ENCODE measurements at regions not wholly inside any gene's neighbourhood (a gene's known extent, or its start where the extent isn't known, plus 50 kb on each side); places are given as distances from the start of the nearest gene placed in this dataset.

DNA sequence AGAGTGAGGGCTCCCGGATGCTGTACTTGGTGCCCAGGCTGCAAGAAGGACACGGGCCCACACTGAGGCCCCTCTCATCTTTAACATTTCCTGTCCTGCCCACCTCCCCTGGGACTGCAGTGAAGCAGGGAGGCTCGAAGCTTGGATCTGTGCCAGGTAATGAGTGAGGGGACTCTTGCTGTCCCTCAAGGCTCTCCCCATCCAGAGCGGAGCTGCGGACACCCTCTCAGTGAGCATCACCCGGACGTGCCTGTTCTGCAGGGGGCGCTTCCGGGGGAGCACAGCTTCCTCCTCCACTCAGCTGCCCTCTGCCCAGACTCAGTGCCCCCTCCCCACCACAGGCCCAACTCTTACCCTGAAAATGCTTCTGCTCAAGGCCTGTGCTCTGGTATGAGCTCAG, 150.0 kb upstream of the MYCN start:
- Histone ChIP-seq H3K79me2 (ENCODE audit: insufficient read depth, low read length) (no peaks in the 10 kb centered on the region), H3K27ac (ENCODE audit: low read depth, low read length) (no peak overlapping the region), H3K4me2 (ENCODE audit: insufficient read depth, low read length) (no peak overlapping the region), H2AFZ (ENCODE audit: low read length) (no peak overlapping the region), H4K20me1 (ENCODE audit: insufficient read depth, low read length) (no peaks in the 10 kb centered on the region), H3K4me1 (ENCODE audit: insufficient read depth, low read length) (no peaks in the 10 kb centered on the region), H3K36me3 (ENCODE audit: insufficient read depth, low read length) (no peaks in the 10 kb centered on the region), H3K4me3 (ENCODE audit: insufficient read depth, low read length) (no peak overlapping the region), H3K9me3 (ENCODE audit: low read depth, low read length) (no peaks in the 10 kb centered on the region), H3K27me3 (ENCODE audit: insufficient read depth, low read length) (no peaks in the 10 kb centered on the region)
- DNase-seq (ENCODE audit: insufficient read length, low spot score, missing footprints) = no peak
- TF ChIP-seq CTCF (IDR thresholded peaks at IDR 0.05; ENCODE audit: extremely low read depth, low read depth, low read length) = no peak

- no peak for TF ChIP-seq CTCF (IDR thresholded peaks at IDR 0.05; ENCODE audit: extremely low read depth, low read depth, low read length)
Measured at GRCh38 chr2:15790838-15791237, 149.5 kb upstream of the MYCN start.

DNA sequence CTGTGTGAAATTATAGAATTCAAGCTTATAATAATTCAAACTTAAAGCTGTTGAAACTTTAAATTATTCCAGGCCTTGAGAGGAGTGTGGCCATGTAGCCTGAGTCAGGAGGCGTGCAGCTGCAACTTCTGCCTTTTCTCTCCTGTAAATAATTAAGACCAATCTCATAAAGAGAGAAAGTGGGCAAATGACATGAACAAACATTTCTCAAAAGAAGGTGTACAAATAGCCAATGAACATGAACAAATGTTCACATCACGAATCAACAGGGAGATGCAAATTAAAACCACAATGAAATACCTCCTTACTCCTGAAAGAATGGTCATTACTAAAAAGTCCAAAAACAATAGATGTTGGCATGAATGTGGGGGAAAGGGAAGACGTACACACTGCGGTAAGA, 149.1 kb upstream of the MYCN start:
- Histone ChIP-seq H3K4me3 (ENCODE audit: insufficient read depth, low read length) (no peak overlapping the region), H3K79me2 (ENCODE audit: insufficient read depth, low read length) (no peaks in the 10 kb centered on the region), H4K20me1 (ENCODE audit: insufficient read depth, low read length) (no peaks in the 10 kb centered on the region), H3K27me3 (ENCODE audit: insufficient read depth, low read length) (no peaks in the 10 kb centered on the region), H3K4me2 (ENCODE audit: insufficient read depth, low read length) (no peak overlapping the region), H3K27ac (ENCODE audit: low read depth, low read length) (no peak overlapping the region), H3K36me3 (ENCODE audit: insufficient read depth, low read length) (no peaks in the 10 kb centered on the region), H3K4me1 (ENCODE audit: insufficient read depth, low read length) (no peaks in the 10 kb centered on the region), H3K9me3 (ENCODE audit: low read depth, low read length) (no peaks in the 10 kb centered on the region), H2AFZ (ENCODE audit: low read length) (no peak overlapping the region)
- TF ChIP-seq CTCF (IDR thresholded peaks at IDR 0.05; ENCODE audit: extremely low read depth, low read depth, low read length) = no peak
- no peak for DNase-seq (ENCODE audit: insufficient read length, low spot score, missing footprints)

More at GRCh38 chr2:15790838-15791237, 149.5 kb upstream of the MYCN start:
- H3K9me3 ChIP-seq (ENCODE audit: low read depth, low read length) = no peaks in the 10 kb centered on the region
- H2AFZ ChIP-seq (ENCODE audit: low read length) = no peak overlapping the region
- no peak overlapping the region for H3K4me2 ChIP-seq (ENCODE audit: insufficient read depth, low read length)
- no peaks in the 10 kb centered on the region for H3K36me3 ChIP-seq (ENCODE audit: insufficient read depth, low read length)
- no peak overlapping the region for H3K27ac ChIP-seq (ENCODE audit: low read depth, low read length)
- no peaks in the 10 kb centered on the region for H3K27me3 ChIP-seq (ENCODE audit: insufficient read depth, low read length)
- H4K20me1 ChIP-seq (ENCODE audit: insufficient read depth, low read length) = no peaks in the 10 kb centered on the region
- no peak overlapping the region for H3K4me3 ChIP-seq (ENCODE audit: insufficient read depth, low read length)
- DNase-seq (ENCODE audit: insufficient read length, low spot score, missing footprints) = no peak
- no peaks in the 10 kb centered on the region for H3K79me2 ChIP-seq (ENCODE audit: insufficient read depth, low read length)
- no peaks in the 10 kb centered on the region for H3K4me1 ChIP-seq (ENCODE audit: insufficient read depth, low read length)

DNA sequence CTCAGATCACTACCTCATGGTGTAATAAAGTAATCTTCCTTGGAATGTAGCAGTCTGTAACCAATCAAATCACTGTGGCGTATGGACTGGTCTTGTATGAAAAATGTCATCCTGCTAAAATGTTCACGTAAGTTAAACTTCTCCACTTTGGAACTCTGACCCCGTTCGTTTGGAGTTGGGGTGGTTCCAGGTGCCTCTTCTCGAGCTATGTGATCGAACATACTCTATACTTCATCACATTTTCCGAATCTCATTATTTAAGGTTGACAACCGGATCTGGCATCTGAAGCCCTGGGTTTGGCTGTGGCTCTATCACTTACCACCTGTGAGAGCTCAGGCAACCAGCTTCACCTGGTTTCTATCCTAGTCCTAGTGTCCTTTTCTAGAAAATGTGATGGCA, 148.0 kb upstream of the MYCN start:
- DNase-seq (ENCODE audit: insufficient read length, low spot score, missing footprints) = no peak
- Histone ChIP-seq H4K20me1 (ENCODE audit: insufficient read depth, low read length) (no peaks in the 10 kb centered on the region), H3K79me2 (ENCODE audit: insufficient read depth, low read length) (no peaks in the 10 kb centered on the region), H3K9me3 (ENCODE audit: low read depth, low read length) (no peaks in the 10 kb centered on the region), H3K4me1 (ENCODE audit: insufficient read depth, low read length) (no peaks in the 10 kb centered on the region), H2AFZ (ENCODE audit: low read length) (no peak overlapping the region), H3K36me3 (ENCODE audit: insufficient read depth, low read length) (no peaks in the 10 kb centered on the region), H3K27me3 (ENCODE audit: insufficient read depth, low read length) (no peaks in the 10 kb centered on the region), H3K4me3 (ENCODE audit: insufficient read depth, low read length) (no peak overlapping the region), H3K4me2 (ENCODE audit: insufficient read depth, low read length) (no peak overlapping the region), H3K27ac (ENCODE audit: low read depth, low read length) (no peak overlapping the region)
- TF ChIP-seq CTCF (IDR thresholded peaks at IDR 0.05; ENCODE audit: extremely low read depth, low read depth, low read length) = no peak

All from osteoblast (primary cell).